ENCODE measurements at regions not wholly inside any gene's neighbourhood (a gene's known extent, or its start where the extent isn't known, plus 50 kb on each side); places are given as distances from the start of the nearest gene placed in this dataset.

DNA sequence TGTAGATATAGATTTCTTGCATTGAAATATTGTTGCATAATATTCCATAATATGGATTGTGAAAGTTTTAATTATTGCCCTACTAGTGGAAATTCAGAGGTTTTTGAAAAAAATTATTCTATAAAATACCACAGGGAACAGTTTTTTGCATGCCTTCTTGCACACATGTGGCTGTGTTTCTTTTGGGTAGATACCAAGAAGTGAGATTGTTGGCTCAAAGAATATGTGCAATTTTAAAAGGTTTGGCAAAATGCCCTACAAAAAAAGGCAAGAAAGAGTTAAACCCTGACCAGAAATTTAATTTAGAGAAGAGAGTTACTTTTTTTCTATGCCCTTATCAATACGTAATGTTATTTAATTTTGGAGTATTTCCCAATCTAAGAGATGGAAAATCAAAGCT lies 270.8 kb upstream of the DAPK1 start:
- H3K4me3 ChIP-seq (replicated peaks; ENCODE audit: low read depth, low read length), result no peak overlapping the region
- peak; percentile 35 for DNase-seq (ENCODE audit: low read depth)
- TF ChIP-seq, protein P1, sequence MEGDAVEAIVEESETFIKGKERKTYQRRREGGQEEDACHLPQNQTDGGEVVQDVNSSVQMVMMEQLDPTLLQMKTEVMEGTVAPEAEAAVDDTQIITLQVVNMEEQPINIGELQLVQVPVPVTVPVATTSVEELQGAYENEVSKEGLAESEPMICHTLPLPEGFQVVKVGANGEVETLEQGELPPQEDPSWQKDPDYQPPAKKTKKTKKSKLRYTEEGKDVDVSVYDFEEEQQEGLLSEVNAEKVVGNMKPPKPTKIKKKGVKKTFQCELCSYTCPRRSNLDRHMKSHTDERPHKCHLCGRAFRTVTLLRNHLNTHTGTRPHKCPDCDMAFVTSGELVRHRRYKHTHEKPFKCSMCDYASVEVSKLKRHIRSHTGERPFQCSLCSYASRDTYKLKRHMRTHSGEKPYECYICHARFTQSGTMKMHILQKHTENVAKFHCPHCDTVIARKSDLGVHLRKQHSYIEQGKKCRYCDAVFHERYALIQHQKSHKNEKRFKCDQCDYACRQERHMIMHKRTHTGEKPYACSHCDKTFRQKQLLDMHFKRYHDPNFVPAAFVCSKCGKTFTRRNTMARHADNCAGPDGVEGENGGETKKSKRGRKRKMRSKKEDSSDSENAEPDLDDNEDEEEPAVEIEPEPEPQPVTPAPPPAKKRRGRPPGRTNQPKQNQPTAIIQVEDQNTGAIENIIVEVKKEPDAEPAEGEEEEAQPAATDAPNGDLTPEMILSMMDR (IDR thresholded peaks at IDR 0.05; ENCODE audit: low read length, missing control alignments), result no peak

DNA sequence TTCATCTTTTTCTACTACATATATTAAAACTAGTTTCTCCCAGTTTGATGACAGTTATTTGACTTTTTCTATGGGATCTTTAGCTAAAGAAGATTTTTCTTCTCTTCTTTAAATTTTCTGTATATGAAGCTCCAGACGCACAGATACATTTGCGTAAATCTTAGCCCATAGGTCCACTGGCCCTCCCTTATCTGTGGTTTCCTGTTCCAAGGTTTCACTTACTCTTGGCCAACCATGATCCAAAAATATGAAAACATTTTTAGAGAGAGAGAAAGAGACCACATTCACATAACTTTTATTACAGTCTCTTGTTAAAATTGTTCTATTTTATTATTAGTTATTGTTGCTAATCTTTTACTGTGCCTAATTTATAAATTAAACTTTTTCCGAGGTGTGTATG lies 270.2 kb upstream of the DAPK1 start:
- DNase-seq (ENCODE audit: low read depth), result peak; percentile 63
- TF ChIP-seq, protein P1 (IDR thresholded peaks at IDR 0.05; ENCODE audit: low read length, missing control alignments), result no peak
- H3K4me3 ChIP-seq (replicated peaks; ENCODE audit: low read depth, low read length), result no peak overlapping the region

DNA sequence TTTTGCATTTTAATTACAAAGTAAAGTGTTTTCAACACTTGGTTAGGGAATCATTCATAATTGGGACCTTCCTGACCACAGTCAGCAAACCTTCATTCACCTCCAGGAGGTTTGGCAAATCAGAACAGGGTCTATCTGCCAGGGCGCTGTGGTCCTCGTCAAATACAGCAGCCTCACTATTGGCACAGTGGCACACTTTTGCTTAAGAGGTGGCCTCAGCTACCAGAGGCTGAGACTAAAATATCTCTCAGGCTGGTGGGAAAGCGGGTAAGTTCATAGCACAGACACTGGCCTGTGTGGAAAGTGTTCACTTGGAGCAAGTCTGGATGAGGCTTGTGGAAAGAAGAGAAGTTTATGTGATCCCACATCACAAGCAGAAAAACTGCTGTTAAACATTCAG lies 268.6 kb upstream of the DAPK1 start:
- TF ChIP-seq, protein P1 (IDR thresholded peaks at IDR 0.05; ENCODE audit: low read length, missing control alignments), result no peak

DNA sequence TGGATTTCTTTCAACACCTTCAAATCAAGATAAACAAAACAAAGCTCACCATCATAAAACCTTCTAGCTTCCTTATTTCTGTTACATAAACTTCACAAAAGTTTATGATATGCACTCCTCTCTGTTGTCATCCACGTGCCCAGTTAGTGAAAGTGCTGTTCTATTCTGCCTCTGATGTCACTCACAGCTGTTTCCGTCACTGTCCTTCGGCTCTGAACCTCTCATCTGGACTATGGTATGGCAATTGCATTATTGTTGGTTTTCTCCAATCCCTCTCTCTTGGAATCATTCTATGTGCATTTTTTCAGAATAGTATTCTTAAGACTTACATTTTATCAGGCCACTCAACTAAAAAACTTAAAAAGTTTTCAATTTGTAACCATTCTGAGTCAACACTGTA lies 264.2 kb upstream of the DAPK1 start:
- TF ChIP-seq, protein P1 (IDR thresholded peaks at IDR 0.05; ENCODE audit: low read length, missing control alignments), result no peak
- no peak overlapping the region for H3K4me3 ChIP-seq (replicated peaks; ENCODE audit: low read depth, low read length)
- DNase-seq (ENCODE audit: low read depth), result no peak

More for the DNA sequence above, 268.6 kb upstream of the DAPK1 start:
- no peak for DNase-seq (ENCODE audit: low read depth)
- no peak overlapping the region for H3K4me3 ChIP-seq (replicated peaks; ENCODE audit: low read depth, low read length)

DNA sequence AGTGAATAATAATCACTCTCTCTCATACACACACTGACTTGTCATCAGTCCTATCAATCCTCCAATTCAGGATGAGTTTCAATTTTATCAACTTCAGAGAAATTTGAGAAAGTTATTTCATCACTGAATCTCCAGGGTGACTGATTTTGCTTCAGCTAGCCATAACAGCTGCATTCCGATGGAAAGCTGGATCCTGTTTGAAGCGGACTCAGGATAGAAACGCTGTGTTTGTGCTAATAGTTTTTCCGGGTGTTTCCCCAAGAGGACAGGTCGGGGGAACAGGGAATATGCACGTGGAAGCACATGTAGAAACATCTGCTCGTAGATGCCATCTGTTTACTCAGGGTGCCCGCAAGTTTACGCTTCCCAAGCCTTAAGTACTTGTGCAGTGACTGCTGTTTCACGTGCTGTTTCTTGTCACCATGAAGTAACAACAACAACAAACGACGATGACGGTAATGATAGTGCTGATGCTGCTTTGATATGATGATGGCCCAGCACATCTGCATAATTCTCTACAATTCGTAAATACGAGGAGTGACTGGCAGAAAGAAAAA lies 263.7 kb upstream of the DAPK1 start:
- H3K4me3 ChIP-seq (replicated peaks; ENCODE audit: low read depth, low read length), result no peak overlapping the region
- TF ChIP-seq, protein P1 (IDR thresholded peaks at IDR 0.05; ENCODE audit: low read length, missing control alignments), result no peak
- no peak for DNase-seq (ENCODE audit: low read depth)

DNA sequence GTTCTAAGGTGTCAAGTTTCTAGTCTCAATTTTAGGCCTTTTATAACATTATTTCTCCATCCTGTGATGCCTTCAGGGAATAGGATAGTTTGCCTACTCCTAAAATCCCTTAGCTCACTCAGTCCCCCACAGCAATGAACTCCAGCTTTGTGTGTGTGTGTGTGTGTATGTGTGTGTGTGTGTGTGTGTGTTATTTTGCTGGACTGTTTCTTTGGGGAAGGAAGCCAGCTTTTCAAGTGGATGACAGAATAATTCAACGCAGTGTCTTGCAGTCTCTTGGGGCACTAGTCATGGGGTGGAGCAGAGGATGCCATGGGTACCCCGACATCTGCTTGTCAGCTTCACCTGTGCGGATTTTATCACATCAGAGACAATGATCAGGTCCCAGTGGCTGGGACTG lies 262.8 kb upstream of the DAPK1 start:
- H3K4me3 ChIP-seq (replicated peaks; ENCODE audit: low read depth, low read length), result no peak overlapping the region
- no peak for DNase-seq (ENCODE audit: low read depth)
- TF ChIP-seq, protein P1 (IDR thresholded peaks at IDR 0.05; ENCODE audit: low read length, missing control alignments), result no peak

DNA sequence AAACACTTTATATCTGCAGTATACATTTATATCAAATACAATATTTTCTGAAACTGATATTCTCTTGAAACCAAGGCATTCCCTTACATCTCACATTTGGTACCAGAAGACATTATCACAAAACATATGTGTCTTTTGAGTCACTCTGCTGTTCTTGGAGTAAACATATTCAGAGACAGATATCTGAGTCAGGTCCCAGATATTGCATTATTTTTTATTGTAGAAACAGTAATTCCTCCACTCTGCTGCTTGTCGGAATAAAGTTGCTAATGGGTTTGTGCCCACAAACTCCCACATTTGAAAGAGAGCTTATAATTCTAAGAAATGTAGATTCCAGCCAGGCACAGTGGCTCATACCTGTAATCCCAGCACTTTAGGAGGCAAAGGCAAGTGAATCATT lies 261.1 kb upstream of the DAPK1 start:
- TF ChIP-seq, protein P1 (IDR thresholded peaks at IDR 0.05; ENCODE audit: low read length, missing control alignments), result no peak

More for the DNA sequence above, 261.1 kb upstream of the DAPK1 start:
- H3K4me3 ChIP-seq (replicated peaks; ENCODE audit: low read depth, low read length), result no peak overlapping the region
- no peak for DNase-seq (ENCODE audit: low read depth)
